GM12864 (cell line): ENCODE measurements at regions not wholly inside any gene's neighbourhood (a gene's known extent, or its start where the extent isn't known, plus 50 kb on each side); places are given as distances from the start of the nearest gene placed in this dataset.

Source experiments
- DNase-seq: peaks from one replicate; pipeline ENCODE4 v3.0.0-alpha.2; 2011; ENCODE audit warnings: low read depth
- H3K4me3 ChIP-seq: 2 replicates; pipeline ENCODE4 v1.5.1; 2011; ENCODE audit warnings: mild to moderate bottlenecking, low read depth, low read length, control low read depth
- CTCF ChIP-seq: IDR thresholded peaks from 2 replicates; pipeline ENCODE4 v1.5.1; 2011; ENCODE audit warnings: low read depth, mild to moderate bottlenecking, moderate library complexity, low read length, control low read depth, inconsistent platforms; ENCODE audit errors: missing control alignments

DNA sequence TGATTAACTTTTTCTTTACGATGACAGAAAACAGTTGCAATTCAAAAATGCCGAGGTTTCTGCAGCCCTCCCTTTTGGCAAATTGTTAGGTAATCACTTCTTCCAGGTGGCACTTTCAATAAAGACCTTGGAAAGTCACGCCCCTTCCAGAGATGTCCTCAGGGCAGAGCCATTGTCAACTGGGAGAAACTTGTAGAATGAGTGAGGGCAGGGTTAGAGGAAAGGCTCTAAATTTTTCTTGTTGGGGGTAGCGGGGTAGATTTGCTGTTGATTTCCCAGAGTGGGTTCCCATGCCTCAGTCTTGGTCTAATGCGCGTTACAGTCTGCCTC, 421.1 kb downstream of the FGF9 start:
- no peak overlapping the region for H3K4me3 ChIP-seq
- no peak for TF ChIP-seq CTCF
- DNase-seq, result no peak

DNA sequence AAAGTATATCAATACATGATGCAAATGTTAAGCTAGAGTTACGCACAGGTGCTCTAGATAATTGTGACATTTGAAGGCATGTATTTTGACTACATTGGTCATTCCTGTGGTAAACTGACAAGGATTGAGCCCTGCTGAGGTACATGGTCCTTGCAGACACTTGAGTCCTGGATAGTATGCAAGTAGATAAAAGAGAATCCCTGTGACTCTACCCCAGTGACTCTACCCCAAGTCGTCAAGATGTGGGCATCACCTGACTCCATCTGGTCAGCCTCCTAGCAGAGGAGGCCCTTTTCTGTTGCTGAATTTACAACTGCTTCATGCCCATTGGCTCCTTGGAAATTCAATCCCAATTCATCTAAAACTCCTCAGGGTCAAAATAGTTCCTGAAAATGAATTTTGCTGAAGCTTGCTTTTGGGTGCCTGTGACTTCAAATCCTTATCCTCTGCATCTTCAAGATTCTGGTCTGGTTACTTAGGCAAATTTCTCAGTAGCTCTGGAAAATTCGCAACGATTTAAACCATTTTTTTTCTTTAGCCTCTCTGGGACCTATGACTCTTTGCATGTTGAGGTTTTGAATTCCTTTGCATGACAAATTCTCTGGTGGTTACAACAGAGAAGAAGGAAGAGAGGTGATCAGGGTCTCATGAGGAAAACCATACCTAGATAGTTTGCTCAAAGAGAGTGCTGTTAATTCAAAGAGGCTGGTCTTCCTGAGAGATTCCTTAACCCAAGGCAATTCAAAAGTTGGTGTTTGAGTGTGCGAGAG, 422.1 kb downstream of the FGF9 start:
- DNase-seq, result no peak
- no peak for TF ChIP-seq CTCF
- no peak overlapping the region for H3K4me3 ChIP-seq

GRCh38 chr13:22095794-22096193, 424.9 kb downstream of the FGF9 start:
- no peak overlapping the region for H3K4me3 ChIP-seq
- TF ChIP-seq CTCF, result no peak
- no peak for DNase-seq

- TF ChIP-seq CTCF, result no peak
- no peak overlapping the region for H3K4me3 ChIP-seq
- no peak for DNase-seq
Observed at GRCh38 chr13:22099585-22099984, 428.7 kb downstream of the FGF9 start.

DNA sequence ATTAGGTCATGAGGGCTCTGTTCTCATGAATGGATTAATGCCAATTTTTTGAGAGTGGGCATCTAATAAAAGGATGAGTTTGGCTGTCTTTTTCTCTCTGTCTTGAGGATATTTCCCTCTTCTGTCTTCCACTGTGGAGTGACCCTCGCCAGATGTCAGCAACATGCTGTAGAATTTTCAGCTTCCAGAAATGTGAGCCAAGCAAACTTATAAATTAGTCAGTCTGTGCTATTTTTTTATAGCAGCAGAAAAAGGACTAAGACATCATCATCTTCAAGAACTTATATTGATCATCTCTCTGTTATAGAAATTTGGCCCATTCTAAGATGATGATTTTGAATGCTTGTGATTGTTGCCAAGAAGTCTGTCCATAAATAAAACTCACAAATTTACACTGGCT, 431.4 kb downstream of the FGF9 start:
- no peak overlapping the region for H3K4me3 ChIP-seq
- no peak for DNase-seq
- no peak for TF ChIP-seq CTCF

DNA sequence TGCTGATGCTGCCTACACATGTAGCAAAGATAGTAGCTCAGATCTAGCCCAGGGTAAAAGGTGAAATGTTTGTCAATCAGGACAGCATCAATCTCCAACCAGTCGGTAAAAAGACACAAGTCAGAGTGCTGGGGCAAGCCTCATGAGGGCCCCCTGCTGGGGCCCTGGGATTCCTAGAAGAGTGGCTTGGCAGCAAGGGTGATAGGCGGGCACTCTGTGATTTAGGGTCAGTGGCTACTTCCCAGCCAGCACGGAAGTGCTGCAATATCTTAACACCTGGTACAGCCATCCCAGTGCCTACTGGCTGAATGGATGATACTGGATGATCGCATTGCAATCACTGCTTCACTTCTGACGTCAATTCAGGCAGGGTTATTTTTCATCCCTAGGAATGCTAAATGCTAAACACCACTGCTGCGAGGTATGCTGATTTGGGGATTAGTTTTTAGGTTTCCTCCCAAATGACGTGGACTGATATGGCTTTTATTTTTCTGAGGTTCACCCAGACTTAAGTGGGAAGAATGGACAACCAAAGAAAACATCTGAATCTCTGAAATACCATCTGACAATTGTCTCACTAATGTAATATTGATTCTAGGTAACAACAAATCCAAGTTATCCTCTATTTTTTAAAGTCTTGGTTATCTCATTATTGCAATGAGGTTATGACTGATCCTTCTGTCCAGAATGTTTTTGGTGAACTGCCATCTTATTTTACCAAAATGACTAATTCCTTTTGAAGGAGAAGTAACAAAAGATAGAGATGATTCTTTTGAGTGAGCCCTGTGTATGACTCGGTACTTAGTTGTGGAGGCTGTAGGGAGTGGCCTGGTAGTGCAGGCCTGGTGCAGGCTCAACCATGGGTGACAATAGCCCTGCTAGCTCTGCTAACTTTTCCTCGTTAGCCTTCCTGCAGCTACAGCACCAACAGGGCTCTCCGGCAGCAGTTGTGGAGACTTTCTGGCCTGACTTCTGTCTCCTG, 432.5 kb downstream of the FGF9 start:
- no peak overlapping the region for H3K4me3 ChIP-seq
- no peak for TF ChIP-seq CTCF
- no peak for DNase-seq

GRCh38 chr13:22106058-22106457, 435.2 kb downstream of the FGF9 start:
- H3K4me3 ChIP-seq, result no peak overlapping the region
- TF ChIP-seq CTCF, result no peak
- no peak for DNase-seq
